Kasumi-1 (cell line): ENCODE measurements at regions not wholly inside any gene's neighbourhood (a gene's known extent, or its start where the extent isn't known, plus 50 kb on each side); places are given as distances from the start of the nearest gene placed in this dataset.

Source experiments
- DNase-seq, 2 experiments: peaks; one replicate each; lab custom pipeline; 2025; lab: John Stamatoyannopoulos, UW

DNA sequence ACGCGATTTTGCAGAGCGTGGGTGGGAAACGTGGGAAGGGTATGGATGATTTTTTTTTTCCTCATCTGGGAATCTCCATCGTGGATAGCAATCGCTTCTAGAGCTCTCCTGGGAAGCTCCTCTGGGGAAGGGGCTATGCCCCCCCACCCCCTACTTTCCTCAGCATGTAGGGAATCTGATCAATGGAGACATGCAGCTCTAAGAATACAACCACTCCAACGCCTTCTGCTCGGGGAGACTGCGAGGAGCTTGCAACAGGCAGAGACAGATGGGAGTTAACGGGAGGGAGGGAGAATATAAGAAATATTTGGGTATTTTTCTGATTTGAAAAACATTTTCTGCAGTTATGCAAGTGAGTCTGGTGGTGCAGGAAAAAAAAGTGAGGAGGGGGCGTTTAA, 104.6 kb upstream of the HSD17B12 start:
- no peak for DNase-seq

DNA sequence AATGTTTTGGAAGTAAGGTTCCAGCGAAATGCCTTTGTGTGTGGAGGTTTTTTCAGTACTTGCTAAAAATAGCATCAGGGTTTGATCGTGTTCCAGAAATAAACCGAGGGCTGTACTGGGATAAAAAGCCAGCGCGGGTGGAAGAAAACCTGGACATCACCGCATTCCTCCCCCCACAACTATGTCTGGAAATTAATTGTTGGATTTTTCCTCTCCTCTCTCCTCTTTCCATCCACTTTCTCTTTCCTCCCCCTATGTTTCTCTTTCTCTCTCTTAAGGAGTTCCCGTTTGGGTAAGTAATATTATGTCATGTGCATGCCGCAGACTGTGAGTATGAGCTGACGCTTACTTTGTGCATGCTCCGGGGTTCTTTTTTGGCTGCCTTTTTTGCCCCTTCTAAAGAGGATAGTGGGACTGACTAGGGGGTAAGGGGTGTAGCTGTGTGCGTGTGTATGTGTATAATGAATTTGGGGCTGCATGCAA, 104.2 kb upstream of the HSD17B12 start:
- DNase-seq: no peak

DNA sequence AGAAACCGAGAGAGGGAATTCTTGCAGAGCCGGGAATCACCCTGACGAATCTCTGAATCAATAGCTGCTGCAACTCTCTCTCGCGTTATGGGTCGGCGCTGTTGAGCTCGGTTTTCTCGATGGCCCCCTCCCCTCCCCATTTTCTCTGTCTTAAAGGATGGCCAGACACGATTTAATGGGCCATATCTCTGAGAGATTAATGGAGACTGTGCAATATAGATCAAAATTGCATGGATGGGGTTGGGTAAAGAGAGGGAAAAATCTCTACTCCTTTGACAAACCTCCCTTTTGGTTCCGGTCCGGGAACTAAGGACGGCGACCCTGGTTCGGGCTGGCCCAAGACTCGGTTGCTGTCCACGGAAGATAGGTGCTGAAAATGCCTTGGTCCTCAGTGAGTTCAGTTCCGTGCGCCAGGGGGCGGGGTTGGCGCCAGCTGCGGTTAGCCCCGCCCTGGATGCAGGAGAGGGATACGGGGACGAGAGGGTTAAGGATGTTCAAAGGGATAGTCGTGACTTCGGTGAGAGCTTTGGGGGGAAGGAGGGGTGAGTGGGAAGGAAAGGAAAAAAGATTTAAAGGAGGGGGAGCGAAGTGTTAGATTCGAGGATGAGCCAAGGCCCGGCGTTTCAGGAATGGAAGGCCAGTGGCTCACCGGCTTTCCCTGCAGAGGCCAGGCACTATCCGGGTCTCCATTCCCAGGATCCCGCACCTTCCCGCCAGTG, 103.6 kb upstream of the HSD17B12 start:
- DNase-seq: peak; percentile 34 to 45

DNA sequence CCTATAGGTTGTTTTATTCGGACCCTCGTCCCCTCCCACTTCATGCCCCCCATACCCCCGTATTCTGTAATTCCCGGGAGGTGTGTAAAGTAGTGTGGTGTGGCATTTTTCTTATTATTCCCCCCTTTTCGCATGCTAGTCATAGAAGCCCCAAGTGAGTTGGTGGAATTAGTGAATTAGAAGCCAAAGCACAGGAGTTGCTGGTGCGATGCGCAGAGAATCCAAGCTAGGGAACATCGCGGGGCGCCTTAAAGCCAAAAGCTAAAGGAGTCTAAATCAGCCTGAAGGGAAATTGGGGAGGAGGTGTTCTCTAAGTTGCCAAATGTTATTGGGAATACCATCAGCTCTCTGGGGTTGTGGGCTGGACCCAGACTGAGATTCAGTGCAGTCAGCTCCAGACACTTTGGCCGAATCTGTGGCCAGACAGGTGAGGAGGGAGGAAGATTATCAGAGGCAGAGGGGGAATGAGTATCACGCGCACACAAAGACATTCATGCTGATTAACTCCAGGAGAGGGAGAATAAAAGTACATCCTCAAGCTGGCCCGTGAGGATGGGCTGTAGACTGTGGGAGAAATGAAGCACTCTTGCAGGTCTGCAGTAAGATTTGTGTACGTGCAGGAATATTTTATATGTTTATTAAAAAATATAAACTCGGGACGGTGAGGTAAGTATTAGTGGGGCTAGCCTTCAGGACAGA, 102.8 kb upstream of the HSD17B12 start:
- DNase-seq: no peak

DNA sequence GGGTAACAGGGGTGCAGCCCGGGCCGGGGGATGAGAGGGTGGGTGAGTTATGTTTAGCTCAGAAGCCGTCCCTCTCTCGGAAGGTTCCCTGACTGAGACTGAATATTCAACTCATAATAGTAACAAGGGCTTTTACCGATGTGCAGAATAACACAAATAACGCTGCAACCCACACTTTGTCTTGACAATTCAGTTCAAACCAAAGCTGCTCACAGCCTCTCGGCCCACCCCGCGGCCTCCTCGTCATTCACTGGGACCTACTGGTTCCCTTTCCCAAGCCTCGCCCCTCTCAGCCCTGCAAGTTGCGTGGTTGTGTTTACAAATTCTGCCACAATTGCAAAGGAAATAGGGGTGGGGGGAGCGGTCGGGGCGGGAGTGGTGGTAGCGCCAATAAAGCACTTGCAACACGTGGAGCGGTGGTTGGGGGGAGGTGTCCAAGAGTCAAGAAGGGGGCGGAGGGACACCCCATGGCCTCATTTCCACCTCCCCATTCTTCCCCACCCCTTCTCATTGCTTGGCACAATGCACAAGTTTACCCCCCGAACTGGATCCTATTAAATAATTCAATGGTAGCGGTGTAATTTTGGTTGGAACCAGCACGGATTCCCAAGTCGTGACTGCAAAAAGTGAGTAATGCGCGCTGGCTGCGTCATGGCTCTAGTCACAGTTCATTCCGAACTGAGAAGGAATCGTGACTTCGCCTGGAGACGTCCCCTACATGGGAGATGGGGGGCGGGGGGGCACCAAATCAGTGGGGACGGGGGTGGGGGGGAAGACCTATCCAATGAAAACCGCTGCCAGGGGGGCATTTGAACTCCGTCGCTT, 102.0 kb upstream of the HSD17B12 start:
- no peak for DNase-seq

DNA sequence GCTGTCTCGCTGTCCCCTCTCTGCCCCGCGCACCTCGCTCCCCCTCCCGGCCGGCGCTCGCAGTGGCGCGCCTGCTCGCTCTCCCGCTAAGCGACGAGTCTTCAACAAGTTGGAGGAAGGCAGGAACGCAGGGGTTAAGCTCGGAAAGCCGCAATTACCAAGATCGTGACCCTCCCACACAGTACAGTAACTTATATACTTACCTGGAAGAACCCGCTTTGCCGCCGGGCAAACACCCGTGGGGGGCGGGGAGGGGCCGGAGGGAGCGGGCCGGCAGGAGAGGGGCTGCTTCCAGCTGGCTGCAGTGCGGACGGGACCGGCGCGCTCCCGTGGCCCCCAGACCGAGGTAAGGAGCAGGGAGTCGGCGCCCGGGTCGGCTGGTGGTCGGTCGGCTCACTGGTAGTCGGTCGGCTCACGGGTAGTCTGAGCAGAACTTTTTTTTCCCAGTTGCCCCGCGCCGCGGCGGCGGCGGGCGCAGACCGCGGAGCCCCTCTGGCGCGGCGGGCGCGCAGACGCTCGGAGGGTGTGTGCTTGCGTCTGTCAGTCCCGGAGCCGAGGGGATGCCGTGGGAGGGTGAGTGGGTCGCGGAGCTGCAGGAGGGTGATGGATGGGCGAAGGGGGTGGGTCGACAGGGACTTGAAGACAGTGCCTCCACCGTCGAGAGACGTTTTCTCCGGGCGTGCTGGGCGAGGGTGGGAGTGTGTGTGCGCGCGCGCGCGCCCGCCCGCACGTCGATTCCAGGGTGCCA, 101.2 kb upstream of the HSD17B12 start:
- DNase-seq: peak; percentile 50 to 59

DNA sequence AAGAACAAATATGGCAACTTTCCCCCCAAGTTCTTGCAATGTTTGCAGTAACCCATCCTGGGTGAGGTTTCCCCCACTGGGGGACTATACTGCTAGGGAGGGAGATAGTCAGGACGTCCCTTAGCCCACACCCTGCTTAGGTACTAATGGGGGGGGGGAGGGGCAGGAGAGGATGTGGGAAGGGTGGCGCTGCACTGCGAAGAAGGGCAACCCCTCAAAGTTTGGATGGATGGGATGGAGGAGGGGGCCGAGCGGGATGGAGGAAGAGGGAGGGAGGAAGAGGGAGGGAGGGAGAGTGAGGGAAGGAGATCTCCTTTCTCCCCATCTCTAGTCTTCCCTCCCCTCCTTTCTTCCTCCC, 100.6 kb upstream of the HSD17B12 start:
- no peak for DNase-seq

DNA sequence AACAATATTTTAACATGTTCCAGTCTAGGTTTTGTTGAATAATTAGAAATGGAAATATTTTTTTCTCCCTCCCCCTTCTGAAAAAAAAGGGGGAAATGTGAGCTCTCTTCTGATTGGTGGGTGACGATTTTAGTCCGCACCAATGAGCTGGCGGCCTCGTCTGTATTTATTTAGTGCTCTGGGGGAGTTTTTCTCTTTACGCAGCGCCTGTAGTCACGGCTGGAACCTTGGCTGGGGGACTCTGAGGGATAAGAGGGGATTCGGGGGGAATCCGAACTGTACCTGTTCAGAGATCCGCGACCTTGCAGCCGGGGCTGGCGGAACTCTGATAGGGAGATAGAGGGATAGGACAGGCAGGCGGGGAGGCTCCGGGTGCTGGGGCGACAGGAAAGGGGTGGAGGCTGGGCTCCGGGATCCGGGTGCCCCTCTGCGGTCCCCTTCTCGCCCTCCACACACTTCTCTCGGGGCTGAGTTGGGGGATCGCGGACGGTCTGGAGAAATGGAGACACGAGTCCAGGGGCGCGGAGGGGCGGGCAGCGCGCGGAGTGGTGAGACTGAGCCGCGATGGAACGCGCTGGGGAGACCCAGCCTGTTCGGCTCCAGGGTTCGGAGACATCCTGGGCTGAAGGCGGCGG, 99.7 kb upstream of the HSD17B12 start:
- no peak for DNase-seq

DNA sequence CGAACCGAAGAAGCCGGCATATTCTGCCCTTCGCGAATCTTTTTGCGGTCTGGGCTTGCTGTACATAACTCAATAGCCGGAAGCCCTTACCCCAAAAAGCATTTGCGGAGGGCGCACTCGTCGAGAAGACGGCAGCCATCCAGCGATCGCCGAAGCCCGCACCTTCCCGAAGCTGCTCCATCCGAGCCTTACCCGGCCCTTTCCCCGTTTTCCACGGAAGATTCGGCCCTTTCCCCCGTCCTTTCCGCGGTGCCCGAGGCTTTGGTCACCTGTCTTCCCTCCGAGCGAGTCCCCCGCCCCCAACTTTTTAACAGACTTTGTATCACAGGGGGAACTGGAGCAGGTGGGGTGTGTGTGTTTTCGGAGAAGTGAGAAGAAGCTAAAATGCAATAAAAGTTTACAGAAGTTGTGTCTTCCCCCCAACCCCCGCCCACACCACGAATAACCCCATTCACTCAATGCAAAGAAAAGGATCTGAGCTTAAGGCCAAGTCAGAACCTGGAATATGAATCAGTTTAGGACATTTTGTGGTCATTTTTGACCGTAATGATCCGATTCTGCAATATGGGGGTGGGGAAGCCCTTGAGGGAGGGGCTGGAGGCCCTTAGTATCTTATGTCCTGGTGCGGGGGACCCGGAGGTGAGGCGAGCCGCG, 99.0 kb upstream of the HSD17B12 start:
- no peak for DNase-seq

DNA sequence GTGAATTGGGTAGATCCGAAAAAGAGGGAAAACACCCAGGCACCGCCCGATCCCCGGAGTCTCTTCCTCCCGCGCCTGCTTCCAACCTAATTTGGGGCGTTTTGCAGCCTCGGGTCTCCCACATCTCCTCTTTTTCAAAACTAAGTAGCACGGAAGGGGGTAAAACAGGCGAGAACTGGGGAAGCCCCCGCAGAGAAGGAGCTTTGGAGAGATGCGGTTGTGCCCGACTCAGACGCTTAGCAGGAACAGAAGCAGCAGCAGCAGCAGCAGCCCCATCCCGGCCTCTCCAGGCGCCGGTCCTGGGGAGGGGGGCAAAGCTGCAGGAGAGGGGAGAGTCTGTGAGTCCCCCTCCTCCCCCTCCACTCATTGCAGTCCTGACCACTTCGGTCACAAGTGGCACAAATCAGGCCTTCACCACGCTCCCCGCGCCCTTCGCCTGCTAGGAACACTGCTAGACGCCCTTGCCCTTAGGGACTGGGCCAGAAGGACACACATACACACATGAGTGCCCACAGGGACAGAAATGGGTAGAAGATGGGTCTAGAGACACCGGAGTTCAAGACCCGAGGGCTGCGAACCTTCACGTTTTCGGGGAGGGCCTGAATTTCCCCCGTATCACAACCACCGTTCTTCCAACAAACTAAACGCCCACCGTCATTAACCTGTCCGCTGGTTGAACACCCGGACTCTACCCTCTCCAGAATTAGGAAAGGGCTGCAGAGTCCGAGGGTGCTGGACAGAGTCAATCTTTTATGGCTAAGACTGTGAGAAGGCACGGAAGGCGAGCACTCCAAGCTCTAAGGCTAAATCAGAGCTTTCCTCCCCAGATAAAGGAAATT, 98.3 kb upstream of the HSD17B12 start:
- no peak for DNase-seq

DNA sequence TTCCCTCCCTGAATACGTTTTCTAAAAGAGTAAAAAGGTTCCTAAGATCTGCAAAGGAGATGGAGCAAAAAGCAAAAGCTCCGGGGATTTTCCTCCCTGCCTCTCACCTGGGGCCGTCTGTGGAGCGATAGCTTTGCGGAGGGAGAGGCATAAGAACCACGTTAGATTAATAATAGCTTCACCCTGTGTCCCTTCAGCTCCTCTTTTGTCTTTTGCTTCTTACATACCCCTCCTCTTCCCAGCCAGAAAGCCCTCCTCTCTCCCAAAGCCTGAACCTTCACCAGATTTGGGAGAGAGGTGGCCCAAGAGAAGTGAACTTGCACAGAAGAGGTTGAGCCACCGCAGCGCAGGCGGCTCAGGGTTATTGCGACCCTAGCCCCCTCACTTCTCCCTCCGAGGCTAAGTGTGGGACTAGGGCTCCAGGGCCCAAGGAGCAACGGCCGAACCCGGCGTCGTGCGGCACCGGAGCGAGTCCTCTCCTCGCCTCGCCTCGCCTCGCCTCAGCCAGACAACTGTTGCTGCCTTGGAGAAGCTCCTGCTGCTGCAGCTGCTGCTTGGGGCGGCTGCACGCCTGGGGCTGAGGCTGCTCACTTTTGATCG, 97.6 kb upstream of the HSD17B12 start:
- DNase-seq: no peak

DNA sequence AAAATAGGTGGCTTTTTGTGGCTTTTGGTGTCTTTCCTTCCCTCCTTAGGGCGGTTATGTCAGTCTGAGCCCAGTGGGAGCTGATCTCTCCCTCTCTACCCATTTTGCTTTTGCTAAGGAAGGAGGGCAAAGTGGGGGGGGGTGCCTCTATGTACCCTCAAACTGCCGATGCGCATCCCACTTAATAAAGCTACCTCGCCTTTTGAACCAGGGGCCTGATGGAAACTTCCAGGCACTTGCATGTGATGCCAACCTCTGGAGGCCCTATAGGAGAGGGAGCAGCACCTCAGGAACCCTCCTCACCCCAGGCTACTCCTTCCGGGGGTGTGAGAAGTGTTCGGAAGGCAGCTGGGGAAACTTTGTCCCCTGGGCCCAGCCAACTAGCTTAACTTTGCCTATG, 97.0 kb upstream of the HSD17B12 start:
- no peak for DNase-seq

DNA sequence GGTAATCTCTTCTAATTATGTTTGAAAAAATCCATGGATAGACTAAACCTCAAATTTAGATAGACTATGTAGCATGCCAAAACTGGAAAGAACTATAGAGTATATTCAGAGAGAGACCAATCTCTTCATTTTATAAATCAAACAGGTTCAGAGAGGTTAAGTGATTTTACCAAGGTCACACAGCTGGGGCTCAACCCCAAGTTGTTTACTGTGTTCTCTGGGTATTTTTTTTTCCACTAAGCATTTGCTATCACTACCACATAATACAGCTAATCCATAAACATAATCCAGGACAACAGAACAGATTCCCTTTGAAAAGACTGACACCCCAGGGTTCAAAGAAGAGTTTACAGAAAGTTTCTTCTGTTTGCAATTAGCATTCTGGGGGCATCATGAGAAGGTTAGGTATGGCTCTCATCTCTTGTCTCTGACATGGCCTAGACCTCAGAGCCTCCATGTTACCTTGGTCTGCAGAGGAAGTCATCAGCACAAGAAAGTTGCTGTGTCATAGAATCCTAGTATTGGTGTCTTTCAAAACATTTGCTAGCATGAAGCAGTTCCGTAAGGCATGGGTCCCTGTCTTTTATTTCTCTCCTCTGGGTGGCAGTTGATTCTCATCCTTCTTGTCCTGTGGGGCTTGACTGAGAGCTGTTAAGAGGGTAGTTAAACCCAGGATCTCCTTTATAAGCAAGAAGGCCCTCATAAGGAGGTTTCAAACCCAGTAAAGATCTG, 94.5 kb upstream of the HSD17B12 start:
- DNase-seq: no peak

DNA sequence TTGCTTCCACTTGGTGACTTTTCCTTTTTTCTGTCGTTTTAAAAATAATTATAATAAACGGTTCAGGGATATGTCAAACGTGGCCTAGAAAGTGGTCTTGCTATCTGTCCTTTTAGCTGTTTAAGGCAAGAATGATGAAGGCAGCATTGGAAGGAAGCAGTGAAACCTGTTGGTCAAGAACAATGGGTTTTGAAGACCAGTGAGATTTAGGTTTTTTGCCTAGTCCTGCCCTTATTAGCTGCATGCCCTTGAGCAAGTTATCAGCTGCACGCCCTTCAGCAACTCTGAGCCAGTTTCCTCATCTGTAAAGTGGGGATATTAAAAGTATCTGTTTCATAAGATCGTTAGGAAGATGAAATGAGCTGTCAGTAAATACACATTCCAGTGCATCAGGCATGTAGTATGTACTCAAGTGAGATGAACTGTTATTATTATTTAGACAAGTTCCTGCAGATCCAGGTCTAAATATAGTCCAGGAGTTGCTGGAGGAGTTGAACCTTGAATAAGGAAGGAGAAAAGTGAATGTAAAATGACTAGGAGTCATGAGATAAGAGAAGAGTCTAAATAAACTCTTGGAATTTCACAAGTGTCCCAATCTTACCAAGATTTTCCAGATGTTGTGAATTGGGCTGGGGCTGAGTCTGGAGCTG, 90.8 kb upstream of the HSD17B12 start:
- no peak for DNase-seq

DNA sequence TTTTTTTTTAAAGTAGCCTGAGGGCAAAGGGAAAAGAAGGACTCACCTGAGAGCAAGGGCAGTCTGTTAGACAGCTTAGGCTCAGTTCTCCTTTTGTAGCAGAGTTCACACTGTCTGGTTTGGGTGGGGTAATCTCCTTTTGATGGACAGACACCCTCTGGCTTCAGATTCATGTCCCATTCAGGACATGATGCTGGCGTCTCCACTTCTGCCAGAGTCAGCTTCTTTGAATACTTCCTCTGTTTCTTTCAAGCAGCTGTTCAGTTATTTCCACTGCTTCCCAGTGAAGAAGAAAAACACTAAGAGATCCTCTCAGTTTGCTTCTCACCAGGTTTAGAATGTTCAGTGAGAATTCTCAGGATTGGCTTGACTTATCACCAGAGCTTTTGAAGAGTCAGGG, 79.0 kb upstream of the HSD17B12 start:
- DNase-seq: no peak

DNA sequence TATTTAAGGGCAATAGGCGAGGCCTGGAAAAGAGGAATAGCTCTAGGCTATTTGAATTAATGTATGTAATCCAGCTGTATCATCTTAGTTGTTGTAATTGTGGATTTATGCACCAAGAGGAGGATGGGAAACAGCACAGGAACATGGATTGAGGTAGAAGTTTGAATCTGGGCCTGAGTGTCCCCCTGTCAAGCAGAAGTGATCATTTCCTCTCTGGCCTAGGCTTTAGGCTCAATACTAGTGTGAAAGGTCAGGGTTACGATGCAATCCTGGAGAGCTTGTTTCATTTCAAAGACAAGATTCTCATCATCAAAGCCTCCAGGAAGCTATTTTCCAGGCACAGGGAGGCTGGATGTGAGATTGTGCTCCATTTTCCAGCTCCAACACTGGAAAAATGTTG, 77.9 kb upstream of the HSD17B12 start:
- no peak for DNase-seq

DNA sequence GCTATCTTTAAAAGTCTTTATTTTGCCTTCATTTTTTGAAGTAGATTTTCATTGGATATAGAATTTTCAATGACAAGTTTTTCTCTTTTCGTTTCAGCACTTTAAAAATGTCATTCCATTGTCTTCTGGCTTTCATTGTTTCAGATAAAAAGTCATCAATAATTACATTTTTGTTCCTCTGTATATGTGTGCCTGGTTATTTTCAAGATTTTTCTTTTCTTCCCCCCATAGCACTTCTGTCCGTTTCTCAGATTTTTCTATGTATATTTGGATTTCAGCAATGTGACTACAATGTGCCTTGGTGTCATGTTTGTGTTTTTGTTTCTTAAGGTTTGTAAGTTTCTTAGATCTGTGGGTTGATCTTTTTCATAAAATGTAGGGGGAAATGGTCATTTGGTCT, 66.3 kb upstream of the HSD17B12 start:
- peak in 1 of 2 experiments; percentile 12 for DNase-seq

DNA sequence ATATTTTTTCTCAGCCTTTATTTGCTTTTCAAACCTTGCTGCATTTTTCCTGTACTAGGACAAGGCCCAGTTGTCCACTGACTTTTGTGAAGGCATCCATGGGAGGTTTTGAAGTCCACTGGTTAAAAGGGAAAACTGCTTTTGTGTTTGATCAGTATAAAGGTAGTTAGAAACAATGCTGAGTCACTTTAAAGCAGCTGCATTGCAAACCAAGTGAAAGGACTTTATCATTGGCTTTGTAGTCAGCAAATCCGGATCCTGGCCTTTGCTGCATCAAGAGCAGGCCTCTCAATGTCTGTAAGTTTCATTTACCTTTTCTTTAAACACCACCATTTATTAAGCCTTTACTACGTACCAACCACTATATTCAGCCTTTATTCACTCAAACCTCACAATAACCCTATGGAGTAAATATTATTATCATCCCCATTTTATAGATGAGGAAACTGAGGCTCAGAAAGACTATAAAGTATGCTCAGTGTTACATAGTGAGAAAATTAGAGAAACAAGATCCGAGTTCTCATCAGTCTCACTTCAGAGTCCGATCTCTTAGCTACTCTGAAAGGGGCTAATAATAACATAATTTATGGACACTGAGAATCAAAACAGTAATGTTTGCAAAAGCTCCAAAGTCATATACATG, 60.6 kb upstream of the HSD17B12 start:
- DNase-seq: no peak
